ENCODE measurements at regions not wholly inside any gene's neighbourhood (a gene's known extent, or its start where the extent isn't known, plus 50 kb on each side); places are given as distances from the start of the nearest gene placed in this dataset.
"Not testable (repeated sequence)": the region's sequence is repeated elsewhere in the genome, so short reads cannot be mapped to it uniquely, and the experiment has no call there.

DNA sequence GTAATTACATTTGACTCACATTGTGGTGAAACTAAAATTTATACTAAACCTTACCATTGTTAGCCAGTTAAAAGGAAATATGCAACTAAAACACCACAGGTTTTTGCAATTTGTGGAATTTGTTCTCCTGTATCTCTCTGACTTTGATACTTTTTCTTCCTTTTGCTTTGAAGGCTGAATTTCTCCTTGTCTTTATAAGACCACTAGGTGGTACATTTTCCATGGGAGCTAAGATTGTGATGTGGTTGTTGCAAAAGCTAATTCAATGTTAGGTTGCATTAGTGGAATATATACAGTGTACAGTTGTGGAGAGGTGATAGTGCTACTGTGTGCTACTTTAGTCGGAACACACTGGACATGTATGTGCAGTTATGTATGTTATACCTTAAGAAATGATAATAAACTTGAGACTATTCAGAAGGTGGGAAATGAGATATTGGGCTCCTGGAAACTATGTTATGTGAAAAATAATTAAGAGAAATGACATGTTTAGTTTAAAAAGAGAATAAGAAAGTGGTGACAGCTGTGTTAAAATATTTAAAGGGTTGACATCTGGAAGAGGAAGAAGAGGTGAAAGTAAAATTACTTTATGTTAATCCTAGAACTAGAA is 70.3 kb downstream of the ARL9 start:
- no peaks in the 10 kb centered on the region for H3K36me3 ChIP-seq
- H3K4me1 ChIP-seq = no peaks in the 10 kb centered on the region
- H3K9me3 ChIP-seq = no peaks in the 10 kb centered on the region
- H3K27ac ChIP-seq = no peak overlapping the region
- no peak overlapping the region for H3K4me3 ChIP-seq
- no peak for DNase-seq (ENCODE audit: low spot score in 2 of 2)
- intact Hi-C loops (cut with DNase I) = loop anchor here (5.0 kb wide), 1 partner anchor 226 kb away; no protein-coding TSS in a partner anchor
- H3K27me3 ChIP-seq = no peaks in the 10 kb centered on the region
- TF ChIP-seq, protein P1, sequence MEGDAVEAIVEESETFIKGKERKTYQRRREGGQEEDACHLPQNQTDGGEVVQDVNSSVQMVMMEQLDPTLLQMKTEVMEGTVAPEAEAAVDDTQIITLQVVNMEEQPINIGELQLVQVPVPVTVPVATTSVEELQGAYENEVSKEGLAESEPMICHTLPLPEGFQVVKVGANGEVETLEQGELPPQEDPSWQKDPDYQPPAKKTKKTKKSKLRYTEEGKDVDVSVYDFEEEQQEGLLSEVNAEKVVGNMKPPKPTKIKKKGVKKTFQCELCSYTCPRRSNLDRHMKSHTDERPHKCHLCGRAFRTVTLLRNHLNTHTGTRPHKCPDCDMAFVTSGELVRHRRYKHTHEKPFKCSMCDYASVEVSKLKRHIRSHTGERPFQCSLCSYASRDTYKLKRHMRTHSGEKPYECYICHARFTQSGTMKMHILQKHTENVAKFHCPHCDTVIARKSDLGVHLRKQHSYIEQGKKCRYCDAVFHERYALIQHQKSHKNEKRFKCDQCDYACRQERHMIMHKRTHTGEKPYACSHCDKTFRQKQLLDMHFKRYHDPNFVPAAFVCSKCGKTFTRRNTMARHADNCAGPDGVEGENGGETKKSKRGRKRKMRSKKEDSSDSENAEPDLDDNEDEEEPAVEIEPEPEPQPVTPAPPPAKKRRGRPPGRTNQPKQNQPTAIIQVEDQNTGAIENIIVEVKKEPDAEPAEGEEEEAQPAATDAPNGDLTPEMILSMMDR (IDR thresholded peaks at IDR 0.05) = peak in 2 of 3 experiments; percentile 19 to 45

DNA sequence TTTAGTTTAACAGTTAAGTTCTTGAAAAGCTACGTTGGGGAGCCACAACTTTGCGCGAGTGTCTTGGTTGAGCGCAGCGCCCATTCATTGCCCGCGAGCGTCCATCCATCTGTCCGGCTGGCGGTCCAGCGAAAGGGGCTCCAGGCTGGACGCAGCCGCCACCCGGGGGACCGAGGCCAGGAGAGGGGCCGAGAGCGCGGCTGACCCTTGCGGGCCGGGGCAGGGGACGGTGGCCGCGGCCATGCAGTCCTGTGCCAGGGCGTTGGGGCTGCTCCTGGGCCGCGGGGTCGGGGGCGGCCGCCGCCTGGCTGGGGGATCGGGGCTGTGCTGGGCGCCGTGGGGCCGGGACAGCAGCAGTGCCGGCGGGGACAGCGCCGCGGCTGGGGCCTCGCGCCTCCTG is 86.8 kb downstream of the ARL9 start:
- H3K27ac ChIP-seq; DNase-seq (ENCODE audit: low spot score in 2 of 2); intact Hi-C loops (cut with DNase I); H3K4me3 ChIP-seq; H3K4me1 ChIP-seq; H3K9me3 ChIP-seq; H3K27me3 ChIP-seq; H3K36me3 ChIP-seq: not testable (repeated sequence)

Measured in ascending aorta (tissue), 2 donors.